HepG2 (cell line): ENCODE measurements at regions not wholly inside any gene's neighbourhood (a gene's known extent, or its start where the extent isn't known, plus 50 kb on each side); places are given as distances from the start of the nearest gene placed in this dataset.

Source experiments
- ATAC-seq: fragments of 200-7000 bp; cut with Tn5 transposase; 3 replicates; pipeline ENCODE4 v1.9.1; 2020; ENCODE audit warnings: mild to moderate bottlenecking, moderate library complexity
- BruUV-seq: library from RNA; stranded (reverse); fragments of 400-500 nt; replicated peaks from 2 replicates; lab custom pipeline; 2021; lab: Mats Ljungman, UMichigan
- CTCF ChIA-PET: fragments of 300-600 bp; formaldehyde crosslinking; extraction: SDS; loops from one replicate; lab custom pipeline; 2021; ENCODE audit warnings: low total read pairs, inconsistent platforms, low intra/inter-chr PET ratio; lab: Yijun Ruan, JAX
- POLR2A ChIA-PET: fragments of 350-600 bp; sonication (Branson Sonifier 250); formaldehyde crosslinking; loops from one replicate; lab custom pipeline; 2020; ENCODE audit warnings: antibody characterized with exemption, inconsistent platforms; lab: Yijun Ruan, JAX
- DNase-seq: peaks from one replicate; pipeline ENCODE4 v3.0.0-alpha.2; 2015; ENCODE audit warnings: low spot score
- FAIRE-seq: peaks from 3 replicates; lab custom pipeline; 2011; peaks lifted over from hg19 to GRCh38; lab: Jason Lieb, UNC
- H2AFZ ChIP-seq: one replicate; pipeline ENCODE4 v1.6.1; 2011; ENCODE audit warnings: low read length, inconsistent platforms
- H3K27ac ChIP-seq: fragments of 300-600 bp; 3 replicates; pipeline ENCODE4 v1.8.0; 2011; ENCODE audit warnings: mixed run types, mild to moderate bottlenecking, mixed read lengths, low read length, inconsistent platforms; ENCODE audit not compliant: insufficient read depth; ENCODE audit errors: extremely low read length
- H3K27me3 ChIP-seq, 2 experiments: fragments of 200-600 bp in 1 of 2; 2 replicates in 1 of 2; 3 replicates in 1 of 2; pipeline versions ENCODE4 v1.6.0 to v1.8.0; 2011; ENCODE audit warnings: low read length in 2 of 2, mild to moderate bottlenecking in 2 of 2, moderate library complexity in 2 of 2, inconsistent platforms in 1 of 2; ENCODE audit not compliant: insufficient read depth in 2 of 2, control insufficient read depth in 1 of 2
- H3K36me3 ChIP-seq, 2 experiments: fragments of 200-600 bp in 1 of 2; replicated peaks in 1 of 2; 2 replicates in 1 of 2; 3 replicates in 1 of 2; pipeline versions ENCODE4 v1.5.1 to v1.8.0; 2011; ENCODE audit warnings: low read length in 2 of 2, inconsistent platforms in 1 of 2; ENCODE audit not compliant: insufficient read depth in 2 of 2, control insufficient read depth in 1 of 2
- H3K4me1 ChIP-seq: 2 replicates; pipeline ENCODE4 v1.5.1; 2012; ENCODE audit warnings: low read length, inconsistent platforms; ENCODE audit not compliant: insufficient read depth
- H3K4me2 ChIP-seq: 2 replicates; pipeline ENCODE4 v1.6.0; 2011; ENCODE audit warnings: low read depth, low read length, inconsistent platforms
- H3K4me3 ChIP-seq, 3 experiments: fragments of 200-600 bp in 1 of 3; sonication (generic), shearing (Covaris generic) in 1 of 3; replicated peaks in 1 of 3; 2 replicates each; pipeline ENCODE4 v1.5.1; 2011 to 2016; ENCODE audit warnings: low read length in 3 of 3, inconsistent platforms in 2 of 3, low read depth in 2 of 3, mild to moderate bottlenecking in 2 of 3, control low read depth in 1 of 3, mixed read lengths in 1 of 3; ENCODE audit not compliant: insufficient read depth in 1 of 3
- H3K79me2 ChIP-seq: one replicate; pipeline ENCODE4 v1.6.1; 2011; ENCODE audit warnings: low read length, inconsistent platforms; ENCODE audit not compliant: insufficient read depth
- H3K9ac ChIP-seq: 2 replicates; pipeline ENCODE4 v1.6.0; 2011; ENCODE audit warnings: mild to moderate bottlenecking, low read depth, low read length, inconsistent platforms; ENCODE audit not compliant: insufficient read depth
- H3K9me3 ChIP-seq: 2 replicates; pipeline ENCODE4 v1.5.1; 2012; ENCODE audit warnings: mild to moderate bottlenecking, low read length
- H4K20me1 ChIP-seq: 2 replicates; pipeline ENCODE4 v1.6.0; 2011; ENCODE audit warnings: inconsistent platforms, mild to moderate bottlenecking, low read length, moderate library complexity; ENCODE audit not compliant: insufficient read depth
- ARNT ChIP-seq: fragments of 450-650 bp; IDR thresholded peaks from 2 replicates; pipeline ENCODE4 v1.6.1; 2017
- CCAR2 ChIP-seq: fragments of 200-400 bp; formaldehyde crosslinking; optimal IDR thresholded peaks from 2 replicates; pipeline ENCODE3; 2018; ENCODE audit warnings: low read depth, mild to moderate bottlenecking, low read length, moderate library complexity
- DR1 ChIP-seq: sonication (generic); formaldehyde crosslinking; IDR thresholded peaks from 2 replicates; pipeline ENCODE4 v1.8.0; 2021; ENCODE audit warnings: mild to moderate bottlenecking, missing genetic modification reagents, inconsistent platforms
- JARID2 ChIP-seq: sonication (generic); formaldehyde crosslinking; IDR thresholded peaks from 2 replicates; pipeline ENCODE4 v1.8.1; 2023; ENCODE audit warnings: missing genetic modification reagents, inconsistent platforms; ENCODE audit not compliant: insufficient replicate concordance
- MLLT10 ChIP-seq: sonication (generic); formaldehyde crosslinking; IDR thresholded peaks from 2 replicates; pipeline ENCODE4 v1.4.0; 2020; ENCODE audit warnings: missing genetic modification reagents
- PLRG1 ChIP-seq: fragments of 450-650 bp; conservative IDR thresholded peaks from 2 replicates; pipeline ENCODE4 v1.6.1; 2016
- RBFOX2 ChIP-seq: fragments of 200-400 bp; formaldehyde crosslinking; IDR thresholded peaks from 2 replicates; pipeline ENCODE4 v1.6.1; 2017; ENCODE audit warnings: low read depth, mild to moderate bottlenecking, low read length
- SETDB1 ChIP-seq: sonication (generic); formaldehyde crosslinking; IDR thresholded peaks from 2 replicates; pipeline ENCODE4 v1.5.1; 2020; ENCODE audit warnings: missing genetic modification reagents, mild to moderate bottlenecking, borderline replicate concordance
- SPEN ChIP-seq: sonication (generic); formaldehyde crosslinking; IDR thresholded peaks from 2 replicates; pipeline ENCODE4 v1.5.1; 2020; ENCODE audit warnings: low read depth, mild to moderate bottlenecking, missing genetic modification reagents
- TARDBP ChIP-seq: sonication (generic); formaldehyde crosslinking; IDR thresholded peaks from 2 replicates; pipeline ENCODE4 v1.8.0; 2022; ENCODE audit warnings: mild to moderate bottlenecking, missing genetic modification reagents
- ZFP36L2 ChIP-seq: sonication (generic); formaldehyde crosslinking; IDR thresholded peaks from 2 replicates; pipeline ENCODE4 v1.4.0; 2020; ENCODE audit warnings: missing genetic modification reagents
- ZNF3 ChIP-seq: IDR thresholded peaks from 2 replicates; pipeline ENCODE4 v1.7.0; 2017; ENCODE audit warnings: inconsistent platforms
- ZNF567 ChIP-seq: sonication (generic); formaldehyde crosslinking; IDR thresholded peaks from 2 replicates; pipeline ENCODE4 v1.8.1; 2023; ENCODE audit warnings: mild to moderate bottlenecking, missing genetic modification reagents, borderline replicate concordance
- ZNF670 ChIP-seq: sonication (generic); formaldehyde crosslinking; IDR thresholded peaks from 2 replicates; pipeline ENCODE4 v1.8.0; 2022; ENCODE audit warnings: mild to moderate bottlenecking, missing genetic modification reagents, borderline replicate concordance
- ZNF678 ChIP-seq: sonication (generic); formaldehyde crosslinking; IDR thresholded peaks from 2 replicates; pipeline ENCODE4 v1.4.0; 2020; ENCODE audit warnings: mild to moderate bottlenecking, missing genetic modification reagents
- ZNF878 ChIP-seq: sonication (generic); formaldehyde crosslinking; IDR thresholded peaks from 2 replicates; pipeline ENCODE4 v1.8.1; 2023; ENCODE audit warnings: mild to moderate bottlenecking, missing genetic modification reagents, moderate library complexity
- WGBS: methylation state at CpG from one replicate; pipeline ENCODE4 v1.1.6; 2017; ENCODE audit warnings: low lambda C conversion rate; 5-methylcytosine and 5-hydroxymethylcytosine counted together
- in situ Hi-C: cut with HindIII; loops from 2 replicates; pipeline ENCODE4 v1.10.0; 2017; ENCODE audit warnings: low pct_unique_long_range_greater_than_20kb; ENCODE audit not compliant: extremely low pct_ligation_motif_present
- intact Hi-C: fragments of 100-400 bp; cut with micrococcal nuclease; formaldehyde crosslinking; loops from one replicate; pipeline ENCODE4 v1.10.0; 2022; ENCODE audit not compliant: unreplicated experiment
- TF ChIP-seq, protein P1 (sequence below): sonication (generic); formaldehyde crosslinking; IDR thresholded peaks from 2 replicates; pipeline ENCODE4 v1.8.0; 2022; ENCODE audit warnings: low read depth, missing genetic modification reagents

DNA sequence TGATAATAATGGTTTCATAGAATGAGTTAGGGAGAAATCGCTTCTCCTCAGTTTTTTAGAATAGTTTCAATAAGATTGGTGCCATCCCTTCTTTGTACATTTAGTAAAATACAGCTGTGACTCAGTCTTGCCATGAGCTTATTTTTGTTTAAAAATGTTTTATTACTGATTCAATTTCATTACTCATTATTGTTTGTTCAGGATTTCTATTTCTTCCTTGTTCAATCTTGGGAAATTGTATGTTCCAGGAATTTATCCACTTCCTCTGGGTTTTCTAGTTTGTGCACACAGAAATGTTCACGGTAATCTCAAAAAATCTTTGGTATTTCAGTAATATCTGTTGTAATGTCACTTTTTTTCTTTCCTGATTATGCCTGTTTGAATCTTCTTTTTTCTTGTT lies 371.5 kb upstream of the SETBP1 start (continued):
- TF ChIP-seq ZNF678 (CRISPR knock-in tag): no peak
- TF ChIP-seq PLRG1: no peak
- TF ChIP-seq, all 625 proteins: peak for 0

DNA sequence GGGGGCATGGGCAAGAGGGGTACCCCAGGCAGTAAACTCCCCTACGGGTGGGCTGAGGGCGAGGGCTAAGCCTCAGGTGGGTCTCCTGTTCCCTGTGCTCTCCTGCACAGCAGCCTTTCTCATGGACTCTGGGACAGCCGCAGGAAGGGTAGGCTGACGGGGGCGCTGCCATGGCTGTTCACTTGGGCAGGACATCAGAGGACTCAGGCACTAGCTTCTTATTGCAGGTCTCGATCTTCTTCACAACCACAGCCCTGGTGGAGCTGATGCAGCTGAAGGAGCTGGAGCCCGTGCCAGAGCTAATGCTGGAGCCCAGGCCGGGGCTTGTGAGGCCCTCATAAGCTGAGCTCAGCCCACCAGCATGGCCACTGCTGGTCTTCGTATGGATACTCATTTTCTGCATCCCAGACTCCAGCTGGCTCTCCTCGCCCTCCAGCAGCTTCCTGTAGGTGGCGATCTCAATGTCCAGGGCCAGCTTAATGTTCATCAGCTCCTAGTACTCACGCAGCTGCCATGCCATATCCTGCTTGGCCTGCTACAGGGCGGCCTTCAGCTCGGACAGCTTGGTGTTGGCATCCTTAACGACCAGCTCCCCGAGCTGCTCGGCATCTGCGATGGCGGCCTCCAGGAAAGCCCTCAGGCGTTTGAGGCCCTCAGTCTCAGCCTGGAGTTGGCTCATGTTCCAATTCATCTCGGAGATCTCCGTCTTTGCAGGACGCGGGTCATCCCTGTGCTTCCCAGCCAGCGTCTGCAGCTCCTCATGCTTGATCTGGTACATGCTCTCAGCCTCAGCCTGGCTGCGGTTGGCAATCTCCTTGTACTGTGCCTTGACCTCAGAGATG lies 359.8 kb upstream of the SETBP1 start:
- WGBS: 51% methylated on average over 19 of the region's 26 CpGs
- no peak for FAIRE-seq
- Histone ChIP-seq H3K4me1 (no peaks in the 10 kb centered on the region), H2AFZ (no peak overlapping the region), H3K9me3 (peaks cover 63% of the 10 kb centered on the region), H3K79me2 (no peaks in the 10 kb centered on the region), H3K27me3 (no peaks in the 10 kb centered on the region), H3K4me2 (no peak overlapping the region), H3K9ac (no peak overlapping the region), H4K20me1 (no peaks in the 10 kb centered on the region), H3K4me3 (no peak overlapping the region), H3K36me3 (no peaks in the 10 kb centered on the region), H3K27ac (no peak overlapping the region)
- DNase-seq: no peak
- ATAC-seq: no peak
- in situ Hi-C loops: no loop called here
- BruUV-seq: no TSS peak
- POLR2A ChIA-PET: no interaction called here
- TF ChIP-seq ARNT: no peak
- CTCF ChIA-PET: no interaction called here
- intact Hi-C loops: no loop called here

DNA sequence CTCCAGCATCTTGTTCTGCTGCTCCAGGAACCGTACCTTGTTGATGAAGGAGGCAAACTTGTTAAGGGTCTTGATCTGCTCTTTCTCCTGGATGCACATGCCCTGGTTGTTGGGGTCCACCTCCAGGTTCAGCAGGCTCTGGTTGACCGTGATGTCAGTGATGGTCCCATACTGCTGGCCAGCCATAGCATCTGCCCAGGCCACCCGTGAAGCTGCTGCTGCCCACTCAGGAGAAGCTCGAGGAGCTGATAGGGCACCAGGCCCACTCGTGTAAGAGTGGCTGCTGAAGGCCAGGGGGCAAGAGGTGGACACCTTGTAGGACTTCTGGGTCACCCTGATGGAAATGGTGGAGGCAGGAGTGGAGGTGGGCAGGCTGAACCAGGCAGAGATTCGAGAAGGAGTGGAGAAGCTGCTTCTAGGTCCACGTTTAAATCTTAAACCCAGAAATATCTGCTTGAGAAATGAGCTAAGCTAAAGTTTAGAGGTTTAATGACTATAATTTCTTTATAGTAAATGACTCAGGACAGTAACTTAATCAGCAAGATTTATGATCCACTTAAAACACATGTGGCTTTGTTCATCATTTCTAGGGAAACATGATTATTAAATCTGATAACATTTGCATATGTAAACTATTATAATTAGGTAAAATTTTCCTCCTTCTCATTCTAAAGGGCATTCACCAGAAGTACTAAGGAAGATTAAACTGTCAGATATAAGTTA lies 358.7 kb upstream of the SETBP1 start:
- ChIA-PET CTCF (no interaction called here), POLR2A (no interaction called here)
- BruUV-seq: no TSS peak
- H3K36me3 ChIP-seq: no peaks in the 10 kb centered on the region
- FAIRE-seq (no peak), ATAC-seq (no peak), DNase-seq (no peak)
- in situ Hi-C loops (no loop called here), intact Hi-C loops (no loop called here)
- H3K79me2 ChIP-seq: no peaks in the 10 kb centered on the region
- no peak overlapping the region for H3K4me3 ChIP-seq
- H3K4me2 ChIP-seq: no peak overlapping the region
- no peak overlapping the region for H2AFZ ChIP-seq
- WGBS: under 1% methylated on average over 5 of the region's 7 CpGs
- H4K20me1 ChIP-seq: no peaks in the 10 kb centered on the region
- peaks cover 75% of the 10 kb centered on the region for H3K9me3 ChIP-seq
- no peak overlapping the region for H3K9ac ChIP-seq
- H3K4me1 ChIP-seq: no peaks in the 10 kb centered on the region
- no peaks in the 10 kb centered on the region for H3K27me3 ChIP-seq
- H3K27ac ChIP-seq: no peak overlapping the region
- no peak for TF ChIP-seq CCAR2
- TF ChIP-seq ZFP36L2 (CRISPR knock-in tag): no peak
- no peak for TF ChIP-seq ZNF3 (CRISPR knock-in tag)
- TF ChIP-seq RBFOX2: no peak
- TF ChIP-seq JARID2 (CRISPR knock-in tag): no peak
- no peak for TF ChIP-seq ZNF670 (CRISPR knock-in tag)
- TF ChIP-seq TARDBP (CRISPR knock-in tag): no peak
- TF ChIP-seq, protein P1, sequence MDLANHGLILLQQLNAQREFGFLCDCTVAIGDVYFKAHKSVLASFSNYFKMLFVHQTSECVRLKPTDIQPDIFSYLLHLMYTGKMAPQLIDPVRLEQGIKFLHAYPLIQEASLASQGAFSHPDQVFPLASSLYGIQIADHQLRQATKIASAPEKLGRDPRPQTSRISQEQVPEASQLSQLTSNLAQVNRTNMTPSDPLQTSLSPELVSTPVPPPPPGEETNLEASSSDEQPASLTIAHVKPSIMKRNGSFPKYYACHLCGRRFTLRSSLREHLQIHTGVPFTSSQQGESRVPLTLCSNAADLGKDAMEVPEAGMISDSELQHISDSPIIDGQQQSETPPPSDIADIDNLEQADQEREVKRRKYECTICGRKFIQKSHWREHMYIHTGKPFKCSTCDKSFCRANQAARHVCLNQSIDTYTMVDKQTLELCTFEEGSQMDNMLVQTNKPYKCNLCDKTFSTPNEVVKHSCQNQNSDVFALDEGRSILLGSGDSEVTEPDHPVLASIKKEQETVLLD (CRISPR knock-in tag): no peak
- TF ChIP-seq SETDB1 (CRISPR knock-in tag): no peak
- no peak for TF ChIP-seq SPEN
- TF ChIP-seq DR1 (CRISPR knock-in tag): no peak
- no peak for TF ChIP-seq MLLT10 (CRISPR knock-in tag)
- TF ChIP-seq ZNF567 (CRISPR knock-in tag): no peak
- no peak for TF ChIP-seq ZNF878 (CRISPR knock-in tag)
